ENCODE measurements at regions not wholly inside any gene's neighbourhood (a gene's known extent, or its start where the extent isn't known, plus 50 kb on each side); places are given as distances from the start of the nearest gene placed in this dataset.
"Not testable (repeated sequence)": the region's sequence is repeated elsewhere in the genome, so short reads cannot be mapped to it uniquely, and the experiment has no call there.

GRCh38 chr1:115534106-115534505, 107.7 kb upstream of the VANGL1 start:
- no peak for DNase-seq (ENCODE audit: low read depth)

- DNase-seq (ENCODE audit: low read depth) = no peak
These were observed 110.0 kb upstream of the VANGL1 start for GRCh38 chr1:115531631-115532264.

GRCh38 chr1:115530407-115530806, 111.4 kb upstream of the VANGL1 start:
- no peak for DNase-seq (ENCODE audit: low read depth)

- DNase-seq (ENCODE audit: low read depth) = no peak
These were observed 112.4 kb upstream of the VANGL1 start for GRCh38 chr1:115529216-115529897.

- DNase-seq (ENCODE audit: low read depth) = not testable (repeated sequence)
These were observed 113.4 kb upstream of the VANGL1 start for GRCh38 chr1:115528336-115528735.

GRCh38 chr1:115527746-115528145, 114.0 kb upstream of the VANGL1 start:
- DNase-seq (ENCODE audit: low read depth) = no peak

- DNase-seq (ENCODE audit: low read depth) = no peak
These were observed 114.9 kb upstream of the VANGL1 start for GRCh38 chr1:115526900-115527299.

GRCh38 chr1:115524236-115524635, 117.5 kb upstream of the VANGL1 start:
- no peak for DNase-seq (ENCODE audit: low read depth)

GRCh38 chr1:115522386-115522785, 119.4 kb upstream of the VANGL1 start:
- no peak for DNase-seq (ENCODE audit: low read depth)

GRCh38 chr1:115515270-115515669, 126.5 kb upstream of the VANGL1 start:
- DNase-seq (ENCODE audit: low read depth) = no peak

- not testable (repeated sequence) for DNase-seq (ENCODE audit: low read depth)
These were observed 131.5 kb upstream of the VANGL1 start for GRCh38 chr1:115510226-115510625.

- no peak for DNase-seq (ENCODE audit: low read depth)
These were observed 133.9 kb upstream of the VANGL1 start for GRCh38 chr1:115507901-115508300.

GRCh38 chr1:115506924-115507589, 134.7 kb upstream of the VANGL1 start:
- DNase-seq (ENCODE audit: low read depth) = no peak

GRCh38 chr1:115506518-115506917, 135.3 kb upstream of the VANGL1 start:
- DNase-seq (ENCODE audit: low read depth) = no peak

GRCh38 chr1:115505148-115505571, 136.6 kb upstream of the VANGL1 start:
- no peak for DNase-seq (ENCODE audit: low read depth)

GRCh38 chr1:115502183-115502582, 139.6 kb upstream of the VANGL1 start:
- DNase-seq (ENCODE audit: low read depth) = not testable (repeated sequence)

- DNase-seq (ENCODE audit: low read depth) = no peak
These were observed 140.3 kb upstream of the VANGL1 start for GRCh38 chr1:115501476-115501875.

GRCh38 chr1:115499253-115499652, 142.5 kb upstream of the VANGL1 start:
- DNase-seq (ENCODE audit: low read depth) = no peak

- DNase-seq (ENCODE audit: low read depth) = no peak
These were observed 144.8 kb upstream of the VANGL1 start for GRCh38 chr1:115496904-115497527.

GRCh38 chr1:115495625-115496024, 146.1 kb upstream of the VANGL1 start:
- no peak for DNase-seq (ENCODE audit: low read depth)

- no peak for DNase-seq (ENCODE audit: low read depth)
These were observed 146.7 kb upstream of the VANGL1 start for GRCh38 chr1:115495111-115495510.

- no peak for DNase-seq (ENCODE audit: low read depth)
These were observed 147.9 kb upstream of the VANGL1 start for GRCh38 chr1:115493834-115494233.

- DNase-seq (ENCODE audit: low read depth) = no peak
These were observed 148.9 kb upstream of the VANGL1 start for GRCh38 chr1:115492880-115493279.

Data from T follicular helper cell (primary cell).